Large intestine (tissue), 3 donors: ENCODE measurements at regions not wholly inside any gene's neighbourhood (a gene's known extent, or its start where the extent isn't known, plus 50 kb on each side); places are given as distances from the start of the nearest gene placed in this dataset.

Experiments used
- DNase-seq, 2 donors: peaks; one replicate each; pipeline versions ENCODE4 v3.0.0 to v3.0.0-alpha.2; 2013
- H3K27ac ChIP-seq: one replicate; pipeline ENCODE4 v1.5.1; 2013; ENCODE audit warnings: low read length
- H3K27me3 ChIP-seq: 2 replicates; pipeline ENCODE4 v1.6.1; 2013; ENCODE audit warnings: low read length; ENCODE audit not compliant: control insufficient read depth, insufficient read depth
- H3K36me3 ChIP-seq: 2 replicates; pipeline ENCODE4 v1.6.1; 2013; ENCODE audit warnings: low read length; ENCODE audit not compliant: control insufficient read depth, insufficient read depth
- H3K4me1 ChIP-seq: one replicate; pipeline ENCODE4 v1.6.1; 2013; ENCODE audit warnings: low read length; ENCODE audit not compliant: control insufficient read depth, insufficient read depth
- H3K4me3 ChIP-seq: one replicate; pipeline ENCODE4 v1.5.1; 2013; ENCODE audit warnings: low read length
- H3K9me3 ChIP-seq: one replicate; pipeline ENCODE4 v1.6.1; 2013; ENCODE audit warnings: mild to moderate bottlenecking, low read depth, low read length, moderate library complexity; ENCODE audit not compliant: control insufficient read depth
- WGBS: methylation state at CpG from one replicate; pipeline ENCODE4 v1.1.5; 2013; ENCODE audit warnings: low lambda C conversion rate; ENCODE audit not compliant: insufficient coverage; 5-methylcytosine and 5-hydroxymethylcytosine counted together

- Histone ChIP-seq H3K4me3 (no peak overlapping the region), H3K36me3 (no peaks in the 10 kb centered on the region), H3K27ac (no peak overlapping the region), H3K27me3 (no peaks in the 10 kb centered on the region), H3K9me3 (no peaks in the 10 kb centered on the region), H3K4me1 (no peaks in the 10 kb centered on the region)
- no peak for DNase-seq
- 100% methylated on average over 2 of the region's 2 CpGs for WGBS
Observed at GRCh38 chr15:35813573-35813972, 267.6 kb upstream of the DPH6 start.

- Histone ChIP-seq H3K9me3 (no peaks in the 10 kb centered on the region), H3K4me3 (no peak overlapping the region), H3K36me3 (no peaks in the 10 kb centered on the region), H3K27me3 (no peaks in the 10 kb centered on the region), H3K27ac (no peak overlapping the region), H3K4me1 (no peaks in the 10 kb centered on the region)
- 100% methylated on average over 1 of the region's 1 CpG for WGBS
- DNase-seq: no peak
Observed at GRCh38 chr15:35818846-35819245, 272.9 kb upstream of the DPH6 start.

GRCh38 chr15:35822153-35822552 lies 276.2 kb upstream of the DPH6 start:
- no peak overlapping the region for H3K4me3 ChIP-seq
- no peak for DNase-seq
- H3K27ac ChIP-seq: no peak overlapping the region
- no peaks in the 10 kb centered on the region for H3K27me3 ChIP-seq
- H3K4me1 ChIP-seq: no peaks in the 10 kb centered on the region
- H3K9me3 ChIP-seq: no peaks in the 10 kb centered on the region
- no peaks in the 10 kb centered on the region for H3K36me3 ChIP-seq

- H3K36me3 ChIP-seq: no peaks in the 10 kb centered on the region
- WGBS: 83% methylated on average over 1 of the region's 1 CpG
- no peak for DNase-seq
- no peaks in the 10 kb centered on the region for H3K4me1 ChIP-seq
- H3K9me3 ChIP-seq: no peaks in the 10 kb centered on the region
- no peak overlapping the region for H3K4me3 ChIP-seq
- H3K27ac ChIP-seq: no peak overlapping the region
- no peaks in the 10 kb centered on the region for H3K27me3 ChIP-seq
Observed at GRCh38 chr15:35827141-35827540, 281.2 kb upstream of the DPH6 start.

- Histone ChIP-seq H3K36me3 (no peaks in the 10 kb centered on the region), H3K4me3 (no peak overlapping the region), H3K9me3 (no peaks in the 10 kb centered on the region), H3K4me1 (no peaks in the 10 kb centered on the region), H3K27ac (no peak overlapping the region), H3K27me3 (no peaks in the 10 kb centered on the region)
- no peak for DNase-seq
- 65% methylated on average over 2 of the region's 3 CpGs for WGBS
Observed at GRCh38 chr15:35827911-35828310, 281.9 kb upstream of the DPH6 start.

- Histone ChIP-seq H3K27ac (no peak overlapping the region), H3K4me1 (no peaks in the 10 kb centered on the region), H3K36me3 (no peaks in the 10 kb centered on the region), H3K4me3 (no peak overlapping the region), H3K9me3 (no peaks in the 10 kb centered on the region), H3K27me3 (no peaks in the 10 kb centered on the region)
- WGBS: no CpG with 5 or more reads among the region's 1 CpG
- DNase-seq: no peak
Observed at GRCh38 chr15:35833581-35833980, 287.6 kb upstream of the DPH6 start.

GRCh38 chr15:35834216-35834830 lies 288.4 kb upstream of the DPH6 start:
- H3K27ac ChIP-seq: no peak overlapping the region
- H3K27me3 ChIP-seq: no peaks in the 10 kb centered on the region
- H3K4me3 ChIP-seq: no peak overlapping the region
- H3K4me1 ChIP-seq: no peaks in the 10 kb centered on the region
- no peaks in the 10 kb centered on the region for H3K36me3 ChIP-seq
- WGBS: 100% methylated on average over 1 of the region's 4 CpGs
- no peaks in the 10 kb centered on the region for H3K9me3 ChIP-seq
- DNase-seq: no peak

- WGBS: no CpG with 5 or more reads among the region's 2 CpGs
- no peaks in the 10 kb centered on the region for H3K36me3 ChIP-seq
- no peak for DNase-seq
- H3K27ac ChIP-seq: no peak overlapping the region
- H3K27me3 ChIP-seq: no peaks in the 10 kb centered on the region
- no peaks in the 10 kb centered on the region for H3K4me1 ChIP-seq
- no peak overlapping the region for H3K4me3 ChIP-seq
- no peaks in the 10 kb centered on the region for H3K9me3 ChIP-seq
Observed at GRCh38 chr15:35834866-35835265, 288.9 kb upstream of the DPH6 start.

GRCh38 chr15:35838424-35839111 lies 292.6 kb upstream of the DPH6 start:
- no peak for DNase-seq
- no peaks in the 10 kb centered on the region for H3K36me3 ChIP-seq
- WGBS: 100% methylated on average over 2 of the region's 12 CpGs
- no peak overlapping the region for H3K4me3 ChIP-seq
- no peaks in the 10 kb centered on the region for H3K9me3 ChIP-seq
- H3K4me1 ChIP-seq: no peaks in the 10 kb centered on the region
- no peaks in the 10 kb centered on the region for H3K27me3 ChIP-seq
- no peak overlapping the region for H3K27ac ChIP-seq

GRCh38 chr15:35842631-35843030 lies 296.7 kb upstream of the DPH6 start:
- no peak overlapping the region for H3K4me3 ChIP-seq
- WGBS: no CpG with 5 or more reads among the region's 3 CpGs
- DNase-seq: no peak

GRCh38 chr15:35843498-35843897 lies 297.5 kb upstream of the DPH6 start:
- no peak overlapping the region for H3K4me3 ChIP-seq
- DNase-seq: no peak
- H3K27ac ChIP-seq: no peak overlapping the region
- H3K4me1 ChIP-seq: no peaks in the 10 kb centered on the region
- H3K9me3 ChIP-seq: no peaks in the 10 kb centered on the region
- WGBS: no CpG with 5 or more reads among the region's 2 CpGs
- no peaks in the 10 kb centered on the region for H3K36me3 ChIP-seq
- H3K27me3 ChIP-seq: no peaks in the 10 kb centered on the region

More at GRCh38 chr15:35842631-35843030, 296.7 kb upstream of the DPH6 start:
- Histone ChIP-seq H3K27me3 (no peaks in the 10 kb centered on the region), H3K9me3 (no peaks in the 10 kb centered on the region), H3K27ac (no peak overlapping the region), H3K4me1 (no peaks in the 10 kb centered on the region), H3K36me3 (no peaks in the 10 kb centered on the region)
